ENCODE measurements at regions not wholly inside any gene's neighbourhood (a gene's known extent, or its start where the extent isn't known, plus 50 kb on each side); places are given as distances from the start of the nearest gene placed in this dataset.

DNA sequence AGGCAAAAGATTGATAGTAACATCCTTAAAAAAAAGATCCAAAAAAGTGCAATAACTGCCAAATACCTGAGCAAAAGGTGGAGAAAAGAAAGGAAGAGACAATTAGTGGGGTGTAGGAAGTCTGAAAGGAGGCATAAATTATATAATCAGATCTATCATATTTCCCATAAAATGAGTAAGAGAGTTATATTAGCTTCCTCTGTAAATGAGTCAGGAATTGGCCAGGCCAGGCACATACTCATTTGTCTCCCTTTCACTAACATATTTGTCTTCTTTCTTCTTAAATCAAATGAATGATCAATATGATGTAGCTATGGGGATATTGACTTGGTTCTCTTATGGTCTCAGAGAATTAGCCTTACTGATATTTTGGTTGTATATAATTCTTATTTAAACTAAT lies 292.3 kb upstream of the CADM2 start:
- TF ChIP-seq, protein P1, sequence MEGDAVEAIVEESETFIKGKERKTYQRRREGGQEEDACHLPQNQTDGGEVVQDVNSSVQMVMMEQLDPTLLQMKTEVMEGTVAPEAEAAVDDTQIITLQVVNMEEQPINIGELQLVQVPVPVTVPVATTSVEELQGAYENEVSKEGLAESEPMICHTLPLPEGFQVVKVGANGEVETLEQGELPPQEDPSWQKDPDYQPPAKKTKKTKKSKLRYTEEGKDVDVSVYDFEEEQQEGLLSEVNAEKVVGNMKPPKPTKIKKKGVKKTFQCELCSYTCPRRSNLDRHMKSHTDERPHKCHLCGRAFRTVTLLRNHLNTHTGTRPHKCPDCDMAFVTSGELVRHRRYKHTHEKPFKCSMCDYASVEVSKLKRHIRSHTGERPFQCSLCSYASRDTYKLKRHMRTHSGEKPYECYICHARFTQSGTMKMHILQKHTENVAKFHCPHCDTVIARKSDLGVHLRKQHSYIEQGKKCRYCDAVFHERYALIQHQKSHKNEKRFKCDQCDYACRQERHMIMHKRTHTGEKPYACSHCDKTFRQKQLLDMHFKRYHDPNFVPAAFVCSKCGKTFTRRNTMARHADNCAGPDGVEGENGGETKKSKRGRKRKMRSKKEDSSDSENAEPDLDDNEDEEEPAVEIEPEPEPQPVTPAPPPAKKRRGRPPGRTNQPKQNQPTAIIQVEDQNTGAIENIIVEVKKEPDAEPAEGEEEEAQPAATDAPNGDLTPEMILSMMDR (conservative IDR thresholded peaks at IDR 0.05; ENCODE audit: low read depth, low read length) = no peak
- TF ChIP-seq, protein P2, sequence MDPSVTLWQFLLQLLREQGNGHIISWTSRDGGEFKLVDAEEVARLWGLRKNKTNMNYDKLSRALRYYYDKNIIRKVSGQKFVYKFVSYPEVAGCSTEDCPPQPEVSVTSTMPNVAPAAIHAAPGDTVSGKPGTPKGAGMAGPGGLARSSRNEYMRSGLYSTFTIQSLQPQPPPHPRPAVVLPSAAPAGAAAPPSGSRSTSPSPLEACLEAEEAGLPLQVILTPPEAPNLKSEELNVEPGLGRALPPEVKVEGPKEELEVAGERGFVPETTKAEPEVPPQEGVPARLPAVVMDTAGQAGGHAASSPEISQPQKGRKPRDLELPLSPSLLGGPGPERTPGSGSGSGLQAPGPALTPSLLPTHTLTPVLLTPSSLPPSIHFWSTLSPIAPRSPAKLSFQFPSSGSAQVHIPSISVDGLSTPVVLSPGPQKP (IDR thresholded peaks at IDR 0.05; ENCODE audit: borderline replicate concordance, low read depth, low read length) = no peak
- TF ChIP-seq FOS (IDR thresholded peaks at IDR 0.05; ENCODE audit: low read depth, low read length) = no peak
- no peak for TF ChIP-seq SMC3 (IDR thresholded peaks at IDR 0.05; ENCODE audit: low read depth, low read length)
- TF ChIP-seq POLR2A (IDR thresholded peaks at IDR 0.05; ENCODE audit: low read depth, low read length) = no peak
- no peak for TF ChIP-seq NFE2L2 (IDR thresholded peaks at IDR 0.05; ENCODE audit: low read depth, low read length)
- no peak for TF ChIP-seq RFX5 (IDR thresholded peaks at IDR 0.05; ENCODE audit: low read depth, low read length)
- no peak for TF ChIP-seq MAZ (IDR thresholded peaks at IDR 0.05; ENCODE audit: borderline replicate concordance, low read depth, low read length)
- TF ChIP-seq, protein P3, sequence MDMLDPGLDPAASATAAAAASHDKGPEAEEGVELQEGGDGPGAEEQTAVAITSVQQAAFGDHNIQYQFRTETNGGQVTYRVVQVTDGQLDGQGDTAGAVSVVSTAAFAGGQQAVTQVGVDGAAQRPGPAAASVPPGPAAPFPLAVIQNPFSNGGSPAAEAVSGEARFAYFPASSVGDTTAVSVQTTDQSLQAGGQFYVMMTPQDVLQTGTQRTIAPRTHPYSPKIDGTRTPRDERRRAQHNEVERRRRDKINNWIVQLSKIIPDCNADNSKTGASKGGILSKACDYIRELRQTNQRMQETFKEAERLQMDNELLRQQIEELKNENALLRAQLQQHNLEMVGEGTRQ (IDR thresholded peaks at IDR 0.05; ENCODE audit: low read depth, low read length) = no peak
- TF ChIP-seq MXI1 (IDR thresholded peaks at IDR 0.05; ENCODE audit: borderline replicate concordance, low read depth, low read length) = no peak
- no peak for TF ChIP-seq CEBPB (IDR thresholded peaks at IDR 0.05; ENCODE audit: low read depth, low read length)

Measured in IMR-90 (cell line).